ENCODE measurements at regions not wholly inside any gene's neighbourhood (a gene's known extent, or its start where the extent isn't known, plus 50 kb on each side); places are given as distances from the start of the nearest gene placed in this dataset.
"Not testable (repeated sequence)": the region's sequence is repeated elsewhere in the genome, so short reads cannot be mapped to it uniquely, and the experiment has no call there.

DNA sequence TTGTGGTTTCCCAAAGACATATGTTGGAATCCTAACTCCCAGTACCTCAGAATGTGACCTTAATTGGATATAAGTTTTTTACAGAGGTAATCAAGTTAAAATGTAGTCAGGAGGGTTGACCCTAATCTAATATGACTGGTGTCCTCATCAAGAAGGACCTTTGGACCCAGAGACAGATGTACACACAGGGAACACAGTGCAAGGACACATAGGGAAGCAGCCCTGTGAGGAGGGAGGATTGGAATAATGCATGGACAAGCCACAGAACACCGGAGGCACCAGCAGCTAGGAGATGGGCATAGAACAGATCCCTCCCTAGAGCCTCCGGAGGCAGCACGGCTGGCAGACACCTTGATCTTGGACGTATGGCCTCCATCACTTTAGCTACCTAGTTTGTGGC is 119.8 kb upstream of the SPATA31A3 start:
- H3K56ac ChIP-seq (ENCODE audit: extremely low read depth, insufficient read depth, low read length); ATAC-seq (ENCODE audit: low read depth): not testable (repeated sequence)

DNA sequence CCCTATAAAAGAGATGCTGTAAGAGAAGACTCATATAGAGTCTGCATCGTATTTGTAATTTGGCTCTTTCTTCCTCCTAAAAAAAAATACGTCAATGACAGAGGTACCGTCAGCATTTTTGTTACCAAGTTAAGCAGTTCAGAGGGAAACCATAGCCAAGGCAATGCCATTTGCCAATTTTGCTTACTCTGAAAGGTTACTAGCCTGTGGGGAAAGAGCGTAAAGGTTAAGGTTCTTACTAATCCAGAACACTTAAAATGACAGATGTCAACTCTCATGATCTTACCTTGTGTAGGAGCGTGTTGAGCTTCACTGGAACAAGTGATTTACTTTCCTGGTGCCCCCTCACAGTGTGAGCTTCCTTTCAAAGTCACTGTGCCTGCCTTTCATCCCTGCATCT is 119.4 kb upstream of the SPATA31A3 start:
- H3K9me3 ChIP-seq (ENCODE audit: control insufficient read depth, insufficient read depth, low read length); H2BK20ac ChIP-seq (ENCODE audit: low read depth, low read length); DNase-seq; H3K4me3 ChIP-seq (ENCODE audit: insufficient read depth, low read depth, low read length); H3K56ac ChIP-seq (ENCODE audit: extremely low read depth, insufficient read depth, low read length); H2AK9ac ChIP-seq (replicated peaks; ENCODE audit: low read depth, low read length, poor library complexity); BruUV-seq (replicated peaks); H2AK5ac ChIP-seq (ENCODE audit: low read depth, low read length); intact Hi-C loops (cut with micrococcal nuclease); H3K4me1 ChIP-seq (ENCODE audit: control insufficient read depth, insufficient read depth, low read length); H2BK15ac ChIP-seq (ENCODE audit: low read depth, low read length); dilution Hi-C loops (cut with HindIII; ENCODE audit: low sequenced_read_pairs, unreplicated experiment); H4K91ac ChIP-seq (ENCODE audit: insufficient read depth, low read depth, low read length); H4K5ac ChIP-seq (ENCODE audit: low read depth, low read length); H3K27me3 ChIP-seq (ENCODE audit: control insufficient read depth, insufficient read depth, low read length); H3K14ac ChIP-seq (replicated peaks; ENCODE audit: low read depth, low read length); H3K27ac ChIP-seq (ENCODE audit: insufficient read depth, low read length); H3K9ac ChIP-seq (ENCODE audit: low read depth, low read length); H4K8ac ChIP-seq (ENCODE audit: low read depth in 2 of 2, low read length in 2 of 2); ATAC-seq (ENCODE audit: low read depth); H3K4me2 ChIP-seq (ENCODE audit: low read depth, low read length); H2BK120ac ChIP-seq (ENCODE audit: low read depth, low read length); H3K9me1 ChIP-seq (ENCODE audit: insufficient read depth, low read length); H2AFZ ChIP-seq (replicated peaks; ENCODE audit: low read length, poor library complexity); POLR2A ChIA-PET (ENCODE audit: unreplicated experiment); H3K4ac ChIP-seq (ENCODE audit: low read depth, low read length); H3K18ac ChIP-seq (ENCODE audit: low read depth, low read length); in situ Hi-C loops (cut with MboI; ENCODE audit: low sequenced_read_pairs); H3K36me3 ChIP-seq (ENCODE audit: control insufficient read depth, insufficient read depth, low read length); H3K23ac ChIP-seq (ENCODE audit: low read depth, low read length); H4K20me1 ChIP-seq (ENCODE audit: insufficient read depth, low read length); H2BK5ac ChIP-seq (ENCODE audit: low read depth, low read length, poor library complexity, severe bottlenecking); CTCF ChIA-PET; H3K79me1 ChIP-seq (ENCODE audit: low read depth in 1 of 2, low read length in 2 of 2): not testable (repeated sequence)
- no CpG with 5 or more reads among the region's 5 CpGs for WGBS, 2 experiments (ENCODE audit: extremely low coverage in 2 of 2, insufficient read length in 1 of 2)

More for the DNA sequence above, 119.8 kb upstream of the SPATA31A3 start:
- H3K9me1 ChIP-seq (ENCODE audit: insufficient read depth, low read length); H4K91ac ChIP-seq (ENCODE audit: insufficient read depth, low read depth, low read length); DNase-seq; H3K4ac ChIP-seq (ENCODE audit: low read depth, low read length); H3K9me3 ChIP-seq (ENCODE audit: control insufficient read depth, insufficient read depth, low read length); H2BK15ac ChIP-seq (ENCODE audit: low read depth, low read length); H4K5ac ChIP-seq (ENCODE audit: low read depth, low read length); H4K20me1 ChIP-seq (ENCODE audit: insufficient read depth, low read length); intact Hi-C loops (cut with micrococcal nuclease); H3K23ac ChIP-seq (ENCODE audit: low read depth, low read length); H2AFZ ChIP-seq (replicated peaks; ENCODE audit: low read length, poor library complexity); H4K8ac ChIP-seq (ENCODE audit: low read depth in 2 of 2, low read length in 2 of 2); dilution Hi-C loops (cut with HindIII; ENCODE audit: low sequenced_read_pairs, unreplicated experiment); H2BK5ac ChIP-seq (ENCODE audit: low read depth, low read length, poor library complexity, severe bottlenecking); H3K79me1 ChIP-seq (ENCODE audit: low read depth in 1 of 2, low read length in 2 of 2); H3K27ac ChIP-seq (ENCODE audit: insufficient read depth, low read length); H3K36me3 ChIP-seq (ENCODE audit: control insufficient read depth, insufficient read depth, low read length); in situ Hi-C loops (cut with MboI; ENCODE audit: low sequenced_read_pairs); H2BK20ac ChIP-seq (ENCODE audit: low read depth, low read length); H2AK9ac ChIP-seq (replicated peaks; ENCODE audit: low read depth, low read length, poor library complexity); H3K4me3 ChIP-seq (ENCODE audit: insufficient read depth, low read depth, low read length); CTCF ChIA-PET; H2AK5ac ChIP-seq (ENCODE audit: low read depth, low read length); H2BK120ac ChIP-seq (ENCODE audit: low read depth, low read length); H3K27me3 ChIP-seq (ENCODE audit: control insufficient read depth, insufficient read depth, low read length); BruUV-seq (replicated peaks); H3K18ac ChIP-seq (ENCODE audit: low read depth, low read length); POLR2A ChIA-PET (ENCODE audit: unreplicated experiment); H3K9ac ChIP-seq (ENCODE audit: low read depth, low read length); H3K4me1 ChIP-seq (ENCODE audit: control insufficient read depth, insufficient read depth, low read length); H3K4me2 ChIP-seq (ENCODE audit: low read depth, low read length); H3K14ac ChIP-seq (replicated peaks; ENCODE audit: low read depth, low read length): not testable (repeated sequence)
- no CpG with 5 or more reads among the region's 4 CpGs for WGBS, 2 experiments (ENCODE audit: extremely low coverage in 2 of 2, insufficient read length in 1 of 2)
